ENCODE measurements at regions not wholly inside any gene's neighbourhood (a gene's known extent, or its start where the extent isn't known, plus 50 kb on each side); places are given as distances from the start of the nearest gene placed in this dataset.
"Not testable (repeated sequence)": the region's sequence is repeated elsewhere in the genome, so short reads cannot be mapped to it uniquely, and the experiment has no call there.

DNA sequence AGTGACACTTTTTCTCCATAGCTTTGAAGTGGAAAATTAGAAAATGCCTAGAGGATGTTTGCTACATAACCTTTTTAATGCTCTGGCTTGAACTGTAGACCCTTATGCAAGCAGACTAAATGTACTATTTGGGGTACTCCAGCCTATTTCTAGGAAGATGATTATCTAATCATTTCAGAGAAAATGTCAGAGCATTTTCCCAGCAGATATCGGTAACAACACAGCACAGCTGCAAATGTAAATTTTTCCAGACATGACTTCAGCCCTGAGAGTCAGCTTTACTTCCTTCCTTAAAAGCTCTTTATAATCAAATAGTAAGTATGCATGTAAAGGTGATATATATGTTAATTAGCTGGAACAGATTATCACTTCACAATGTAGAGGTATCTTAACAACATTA lies 1647.1 kb downstream of the SUCLG1 start:
- DNase-seq (ENCODE audit: low spot score) = no peak

GRCh38 chr2:82803307-82803706 lies 1655.8 kb downstream of the SUCLG1 start:
- no peak for DNase-seq (ENCODE audit: low spot score)

DNA sequence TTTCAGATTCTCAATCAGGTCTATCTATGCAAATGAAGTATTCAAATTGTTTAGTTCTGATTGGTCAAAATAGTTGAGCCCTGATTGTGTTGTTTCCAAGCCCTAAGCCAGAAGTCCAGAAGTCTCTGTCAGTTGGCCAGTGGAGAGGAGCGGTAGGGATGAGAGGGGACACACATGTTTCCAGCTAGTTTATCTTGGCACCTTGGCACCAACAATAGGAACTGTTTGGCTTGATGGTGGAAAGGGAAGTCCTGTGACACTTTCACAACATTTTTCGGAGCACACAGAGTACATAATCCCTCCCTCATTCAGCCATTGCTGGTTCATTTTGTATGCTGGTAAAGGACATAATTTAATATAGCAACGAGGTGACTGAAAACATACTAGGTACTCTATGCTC lies 1661.6 kb downstream of the SUCLG1 start:
- no peak for DNase-seq (ENCODE audit: low spot score)

DNA sequence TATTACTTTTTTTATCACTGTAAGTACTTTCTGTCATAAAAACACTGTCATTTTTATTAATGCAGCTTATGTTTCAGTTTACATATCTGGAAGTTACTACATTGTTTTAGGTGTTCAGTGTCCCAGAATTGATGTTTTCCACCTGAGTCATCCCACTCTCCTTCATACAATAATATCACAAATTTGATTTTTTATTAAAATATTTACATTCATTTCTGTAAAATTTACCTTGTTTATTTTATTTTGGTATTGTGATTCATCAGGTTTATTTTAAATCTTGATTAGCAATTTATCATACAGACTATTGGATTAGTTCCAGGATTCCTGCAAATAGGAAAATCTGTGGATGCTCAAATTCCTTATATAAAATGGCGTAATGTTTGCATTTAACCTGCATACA lies 1662.9 kb downstream of the SUCLG1 start:
- no peak for DNase-seq (ENCODE audit: low spot score)

DNA sequence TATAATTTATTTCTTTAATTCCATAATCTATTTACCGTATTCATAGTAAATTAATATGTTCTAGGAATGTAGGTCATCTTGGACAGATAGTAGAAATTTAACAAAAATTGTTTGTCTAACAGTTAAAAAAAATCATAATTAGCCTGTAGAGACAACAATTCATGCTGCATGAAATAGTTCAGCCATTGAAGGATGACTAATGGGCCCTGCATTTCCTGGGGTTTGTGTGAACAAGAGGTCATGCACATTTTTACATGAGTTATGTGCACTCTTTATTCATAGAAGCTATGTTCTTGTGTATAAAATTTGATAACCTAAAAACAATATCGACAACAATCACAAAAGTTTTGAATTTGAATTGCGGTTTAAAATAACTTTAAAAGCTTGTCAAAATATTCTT lies 1663.6 kb downstream of the SUCLG1 start:
- peak; percentile 42 for DNase-seq (ENCODE audit: low spot score)

GRCh38 chr2:82793711-82794435 lies 1665.2 kb downstream of the SUCLG1 start:
- no peak for DNase-seq (ENCODE audit: low spot score)

DNA sequence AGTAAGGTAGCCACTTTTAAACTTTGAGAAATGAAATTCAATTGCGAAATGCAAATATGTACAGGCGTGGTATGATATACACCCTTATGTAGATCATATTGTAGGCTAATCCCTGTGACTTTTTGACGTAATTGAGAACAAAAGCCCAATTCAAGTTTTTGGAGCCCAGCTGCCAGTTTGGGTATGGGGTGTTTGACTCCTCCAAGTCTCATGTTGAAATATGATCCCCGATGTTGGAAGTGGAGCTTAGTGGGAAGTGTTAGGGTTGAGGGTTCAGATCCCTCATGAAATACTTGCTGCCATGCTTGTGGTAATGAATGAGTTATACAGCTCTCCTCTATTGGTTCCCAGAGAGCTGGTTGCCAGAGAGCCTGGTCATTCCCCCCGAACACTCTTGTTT lies 1666.8 kb downstream of the SUCLG1 start:
- no peak for DNase-seq (ENCODE audit: low spot score)

GRCh38 chr2:82790206-82791021 lies 1668.7 kb downstream of the SUCLG1 start:
- DNase-seq (ENCODE audit: low spot score) = peak; percentile 21

- no peak for DNase-seq (ENCODE audit: low spot score)
These were observed 1669.3 kb downstream of the SUCLG1 start for GRCh38 chr2:82789851-82790205.

- DNase-seq (ENCODE audit: low spot score) = no peak
These were observed 1677.7 kb downstream of the SUCLG1 start for GRCh38 chr2:82781176-82781915.

GRCh38 chr2:82780050-82780449 lies 1679.0 kb downstream of the SUCLG1 start:
- DNase-seq (ENCODE audit: low spot score) = no peak

- DNase-seq (ENCODE audit: low spot score) = no peak
These were observed 1706.7 kb downstream of the SUCLG1 start for GRCh38 chr2:82752396-82752795.

DNA sequence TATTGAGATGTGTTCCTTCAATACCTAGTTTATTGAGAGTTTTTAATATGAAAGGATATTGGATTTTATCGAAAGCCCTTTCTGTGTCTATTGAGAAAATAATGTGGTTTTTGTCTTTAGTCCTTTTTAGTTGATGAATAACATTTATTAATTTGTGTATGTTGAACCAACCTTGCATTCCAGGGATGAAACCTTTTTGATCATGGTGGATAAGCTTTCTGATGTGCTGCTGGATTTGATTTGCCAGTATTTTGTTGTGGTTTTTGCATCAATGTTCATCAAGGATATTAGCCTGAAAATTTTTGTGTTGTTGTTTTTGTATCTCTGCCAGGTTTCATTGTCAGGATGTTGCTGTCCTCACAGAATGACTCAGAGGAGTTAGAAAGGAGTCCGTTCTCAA lies 1710.4 kb downstream of the SUCLG1 start:
- DNase-seq (ENCODE audit: low spot score) = no peak

DNA sequence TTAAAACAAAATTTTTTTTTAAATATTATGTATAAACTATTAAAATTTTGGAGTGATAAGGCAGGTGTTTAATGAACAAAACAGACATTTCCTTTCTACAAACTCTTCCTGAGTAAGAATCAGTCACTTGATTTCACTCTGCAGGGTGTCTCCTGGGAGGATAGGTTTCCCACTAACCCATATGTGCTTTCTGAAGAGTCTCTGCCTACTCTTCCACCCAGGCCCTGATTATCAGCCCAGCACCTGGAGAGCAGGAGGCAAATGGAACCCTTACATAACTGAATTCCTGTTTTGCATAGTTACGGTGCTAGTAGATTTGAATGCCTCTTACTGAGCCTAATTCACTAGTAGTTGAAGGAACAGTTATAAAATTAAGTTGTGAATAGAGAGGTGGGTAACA lies 1718.6 kb downstream of the SUCLG1 start:
- DNase-seq (ENCODE audit: low spot score) = no peak

- not testable (repeated sequence) for DNase-seq (ENCODE audit: low spot score)
These were observed 1721.1 kb downstream of the SUCLG1 start for GRCh38 chr2:82737965-82738364.

- no peak for DNase-seq (ENCODE audit: low spot score)
These were observed 1723.7 kb downstream of the SUCLG1 start for GRCh38 chr2:82735336-82735735.

- DNase-seq (ENCODE audit: low spot score) = no peak
These were observed 1727.3 kb downstream of the SUCLG1 start for GRCh38 chr2:82731824-82732223.

GRCh38 chr2:82730811-82731210 lies 1728.3 kb downstream of the SUCLG1 start:
- no peak for DNase-seq (ENCODE audit: low spot score)

GRCh38 chr2:82728090-82728489 lies 1731.0 kb downstream of the SUCLG1 start:
- no peak for DNase-seq (ENCODE audit: low spot score)

DNA sequence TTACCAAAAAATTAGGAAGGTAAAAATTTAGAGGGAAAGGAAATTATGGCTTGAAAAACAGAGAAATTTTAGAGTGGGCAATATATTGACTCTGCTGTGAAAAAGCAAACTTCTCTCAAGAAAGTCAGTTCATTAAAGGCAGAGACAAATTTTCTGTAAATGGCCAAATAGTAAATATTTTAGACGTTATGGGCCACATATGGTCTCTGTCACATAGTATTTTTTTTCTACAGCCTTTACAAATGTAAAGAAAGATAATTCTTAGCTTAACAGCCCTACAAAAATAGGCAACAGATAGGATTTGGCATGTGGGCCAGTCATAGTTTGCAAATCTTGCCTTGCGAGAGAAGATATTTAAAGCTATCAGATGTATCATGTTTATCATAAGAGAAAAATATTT lies 1750.4 kb downstream of the SUCLG1 start:
- no peak for DNase-seq (ENCODE audit: low spot score)

DNA sequence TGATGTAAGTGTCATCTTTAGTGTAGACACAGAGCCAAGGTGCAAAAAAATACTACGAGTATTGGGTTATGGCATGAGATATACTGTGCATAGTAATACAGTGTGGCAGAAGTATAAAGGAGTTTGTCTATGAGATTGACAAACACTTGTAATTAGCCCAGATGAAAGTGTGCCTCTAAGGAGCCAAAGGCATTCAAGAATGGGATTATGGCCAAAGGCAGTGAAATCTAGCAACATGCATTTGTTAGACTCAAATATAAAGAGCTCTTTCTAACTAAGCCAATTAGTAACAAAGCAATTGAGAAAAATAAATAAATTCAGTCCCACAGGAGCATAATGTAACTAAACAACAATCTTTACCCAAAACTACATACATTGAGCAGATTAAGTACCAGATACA lies 1761.8 kb downstream of the SUCLG1 start:
- DNase-seq (ENCODE audit: low spot score) = no peak

- no peak for DNase-seq (ENCODE audit: low spot score)
These were observed 1764.6 kb downstream of the SUCLG1 start for GRCh38 chr2:82694431-82694830.
